GM23338 (cell line): ENCODE measurements at regions not wholly inside any gene's neighbourhood (a gene's known extent, or its start where the extent isn't known, plus 50 kb on each side); places are given as distances from the start of the nearest gene placed in this dataset.

Experiments used
- CREB1 ChIP-seq: fragments of 250-450 bp; sonication (Bioruptor Pico); IDR thresholded peaks from 2 replicates; pipeline ENCODE4 v1.5.0; 2020; ENCODE audit warnings: low read depth, mild to moderate bottlenecking, moderate library complexity
- ETS1 ChIP-seq: IDR thresholded peaks from 2 replicates; pipeline ENCODE4 v1.6.1; 2016; ENCODE audit warnings: antibody characterized with exemption
- EZH2 ChIP-seq: fragments of 200-600 bp; sonication (generic); IDR thresholded peaks from one replicate; pipeline ENCODE4 v1.8.0; 2017; ENCODE audit warnings: antibody characterized with exemption, mild to moderate bottlenecking, low read depth; ENCODE audit not compliant: unreplicated experiment
- EZH2phosphoT487 ChIP-seq: fragments of 200-600 bp; sonication (generic); IDR thresholded peaks from one replicate; pipeline ENCODE4 v1.8.1; 2018; ENCODE audit warnings: antibody characterized with exemption; ENCODE audit not compliant: unreplicated experiment
- POLR2AphosphoS5 ChIP-seq: IDR thresholded peaks from 2 replicates; pipeline ENCODE4 v1.6.1; 2016; ENCODE audit warnings: antibody characterized with exemption, low read depth
- TF ChIP-seq, protein P1 (sequence below), 2 experiments: fragments of 200-600 bp in 1 of 2; sonication (generic) in 1 of 2; conservative IDR thresholded peaks; 2 replicates each; pipeline versions ENCODE4 v1.5.1 to v1.6.1; 2016 to 2017; ENCODE audit warnings: antibody characterized with exemption in 2 of 2, low read depth in 2 of 2, mild to moderate bottlenecking in 2 of 2, moderate library complexity in 1 of 2
- TF ChIP-seq, protein P2 (sequence below): IDR thresholded peaks from one replicate; pipeline ENCODE4 v1.6.1; 2018; ENCODE audit warnings: antibody characterized with exemption; ENCODE audit not compliant: unreplicated experiment

- TF ChIP-seq EZH2 (no peak), POLR2AphosphoS5 (no peak), EZH2phosphoT487 (no peak), ETS1 (no peak), CREB1 (CRISPR knock-in tag) (no peak)
- TF ChIP-seq, protein P1, sequence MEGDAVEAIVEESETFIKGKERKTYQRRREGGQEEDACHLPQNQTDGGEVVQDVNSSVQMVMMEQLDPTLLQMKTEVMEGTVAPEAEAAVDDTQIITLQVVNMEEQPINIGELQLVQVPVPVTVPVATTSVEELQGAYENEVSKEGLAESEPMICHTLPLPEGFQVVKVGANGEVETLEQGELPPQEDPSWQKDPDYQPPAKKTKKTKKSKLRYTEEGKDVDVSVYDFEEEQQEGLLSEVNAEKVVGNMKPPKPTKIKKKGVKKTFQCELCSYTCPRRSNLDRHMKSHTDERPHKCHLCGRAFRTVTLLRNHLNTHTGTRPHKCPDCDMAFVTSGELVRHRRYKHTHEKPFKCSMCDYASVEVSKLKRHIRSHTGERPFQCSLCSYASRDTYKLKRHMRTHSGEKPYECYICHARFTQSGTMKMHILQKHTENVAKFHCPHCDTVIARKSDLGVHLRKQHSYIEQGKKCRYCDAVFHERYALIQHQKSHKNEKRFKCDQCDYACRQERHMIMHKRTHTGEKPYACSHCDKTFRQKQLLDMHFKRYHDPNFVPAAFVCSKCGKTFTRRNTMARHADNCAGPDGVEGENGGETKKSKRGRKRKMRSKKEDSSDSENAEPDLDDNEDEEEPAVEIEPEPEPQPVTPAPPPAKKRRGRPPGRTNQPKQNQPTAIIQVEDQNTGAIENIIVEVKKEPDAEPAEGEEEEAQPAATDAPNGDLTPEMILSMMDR (conservative IDR thresholded peaks at IDR 0.05; ENCODE audit: low read depth in 2 of 2) = no peak
- TF ChIP-seq, protein P2, sequence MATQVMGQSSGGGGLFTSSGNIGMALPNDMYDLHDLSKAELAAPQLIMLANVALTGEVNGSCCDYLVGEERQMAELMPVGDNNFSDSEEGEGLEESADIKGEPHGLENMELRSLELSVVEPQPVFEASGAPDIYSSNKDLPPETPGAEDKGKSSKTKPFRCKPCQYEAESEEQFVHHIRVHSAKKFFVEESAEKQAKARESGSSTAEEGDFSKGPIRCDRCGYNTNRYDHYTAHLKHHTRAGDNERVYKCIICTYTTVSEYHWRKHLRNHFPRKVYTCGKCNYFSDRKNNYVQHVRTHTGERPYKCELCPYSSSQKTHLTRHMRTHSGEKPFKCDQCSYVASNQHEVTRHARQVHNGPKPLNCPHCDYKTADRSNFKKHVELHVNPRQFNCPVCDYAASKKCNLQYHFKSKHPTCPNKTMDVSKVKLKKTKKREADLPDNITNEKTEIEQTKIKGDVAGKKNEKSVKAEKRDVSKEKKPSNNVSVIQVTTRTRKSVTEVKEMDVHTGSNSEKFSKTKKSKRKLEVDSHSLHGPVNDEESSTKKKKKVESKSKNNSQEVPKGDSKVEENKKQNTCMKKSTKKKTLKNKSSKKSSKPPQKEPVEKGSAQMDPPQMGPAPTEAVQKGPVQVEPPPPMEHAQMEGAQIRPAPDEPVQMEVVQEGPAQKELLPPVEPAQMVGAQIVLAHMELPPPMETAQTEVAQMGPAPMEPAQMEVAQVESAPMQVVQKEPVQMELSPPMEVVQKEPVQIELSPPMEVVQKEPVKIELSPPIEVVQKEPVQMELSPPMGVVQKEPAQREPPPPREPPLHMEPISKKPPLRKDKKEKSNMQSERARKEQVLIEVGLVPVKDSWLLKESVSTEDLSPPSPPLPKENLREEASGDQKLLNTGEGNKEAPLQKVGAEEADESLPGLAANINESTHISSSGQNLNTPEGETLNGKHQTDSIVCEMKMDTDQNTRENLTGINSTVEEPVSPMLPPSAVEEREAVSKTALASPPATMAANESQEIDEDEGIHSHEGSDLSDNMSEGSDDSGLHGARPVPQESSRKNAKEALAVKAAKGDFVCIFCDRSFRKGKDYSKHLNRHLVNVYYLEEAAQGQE = no peak
Observed at GRCh38 chr9:7963026-7963425, 163.4 kb upstream of the DMAC1 start.
